ENCODE measurements at regions not wholly inside any gene's neighbourhood (a gene's known extent, or its start where the extent isn't known, plus 50 kb on each side); places are given as distances from the start of the nearest gene placed in this dataset.

DNA sequence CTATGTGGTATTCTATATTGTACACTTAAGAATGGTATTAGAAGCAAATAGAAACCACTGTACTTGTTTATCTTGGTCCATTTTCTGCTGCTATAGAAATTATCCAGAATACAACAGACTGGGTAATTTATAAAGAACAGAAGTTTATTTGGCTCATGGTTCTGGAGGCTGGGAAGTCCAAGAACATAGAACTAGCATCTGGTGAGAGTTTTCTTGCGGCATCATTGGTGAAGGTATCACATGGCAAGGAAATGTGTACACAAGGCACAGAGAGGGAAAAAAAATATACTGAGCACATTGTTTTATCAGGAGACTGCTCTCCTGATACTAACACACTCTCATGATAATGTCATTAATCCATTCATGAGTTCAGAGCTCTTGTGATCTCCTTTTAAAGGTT lies 130.3 kb upstream of the STXBP6 start:
- no peak for DNase-seq (ENCODE audit: low read depth in 4 of 4, low spot score in 1 of 4)

- DNase-seq (ENCODE audit: low read depth in 4 of 4, low spot score in 1 of 4) = no peak
Measured at GRCh38 chr14:25178255-25178654, 128.3 kb upstream of the STXBP6 start.

- no peak for DNase-seq (ENCODE audit: low read depth in 4 of 4, low spot score in 1 of 4)
Measured at GRCh38 chr14:25150934-25151790, 101.2 kb upstream of the STXBP6 start.

- DNase-seq (ENCODE audit: low read depth in 4 of 4, low spot score in 1 of 4) = no peak
Measured at GRCh38 chr14:25150401-25150800, 100.5 kb upstream of the STXBP6 start.

- no peak for DNase-seq (ENCODE audit: low read depth in 4 of 4, low spot score in 1 of 4)
Measured at GRCh38 chr14:25140411-25140810, 90.5 kb upstream of the STXBP6 start.

GRCh38 chr14:25136811-25137210 lies 86.9 kb upstream of the STXBP6 start:
- DNase-seq (ENCODE audit: low read depth in 4 of 4, low spot score in 1 of 4) = no peak

DNA sequence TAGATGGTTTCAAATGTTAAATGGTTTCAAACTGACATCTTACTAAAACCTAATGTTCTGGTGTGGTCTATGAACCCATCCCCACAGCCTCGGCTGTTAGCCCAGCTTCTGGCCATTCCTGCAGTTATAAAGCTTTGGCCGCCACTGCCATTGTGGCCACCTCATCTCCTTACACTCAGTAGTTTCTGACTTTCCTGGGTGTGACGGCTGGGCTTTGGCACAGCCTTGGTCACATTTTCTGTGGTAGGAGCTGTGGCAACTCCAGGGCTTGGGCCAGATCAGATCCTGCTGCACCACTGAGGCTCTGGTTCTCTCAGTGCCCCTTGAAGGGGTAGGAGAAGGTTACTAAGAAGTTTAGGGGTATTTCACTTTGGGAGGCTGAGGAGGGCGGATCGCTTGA lies 84.2 kb upstream of the STXBP6 start:
- no peak for DNase-seq (ENCODE audit: low read depth in 4 of 4, low spot score in 1 of 4)

- peak; percentile 6 to 30 (median 20) for DNase-seq (ENCODE audit: low read depth in 4 of 4, low spot score in 1 of 4)
Measured at GRCh38 chr14:25132732-25133422, 82.9 kb upstream of the STXBP6 start.

GRCh38 chr14:25132094-25132493 lies 82.1 kb upstream of the STXBP6 start:
- DNase-seq (ENCODE audit: low read depth in 4 of 4, low spot score in 1 of 4) = no peak

DNA sequence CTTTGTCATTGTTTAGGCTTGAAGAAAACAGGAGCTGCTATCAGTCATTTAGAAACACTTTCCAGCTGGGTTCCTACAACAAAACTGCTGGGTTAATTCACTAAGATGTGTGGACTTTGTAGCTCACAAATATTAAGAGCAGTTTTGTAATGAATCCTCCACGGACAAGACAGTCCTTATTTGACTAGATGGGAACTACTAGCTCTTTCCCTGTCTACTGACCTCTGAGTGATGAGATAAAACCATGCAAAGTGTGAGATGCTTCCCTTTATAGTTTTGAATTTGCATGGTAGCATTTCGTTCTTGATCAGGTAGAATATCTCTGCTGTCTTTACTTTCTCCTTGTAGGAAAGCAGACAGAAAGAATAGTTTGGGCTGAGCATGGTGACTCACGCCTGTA lies 72.9 kb upstream of the STXBP6 start:
- no peak for DNase-seq (ENCODE audit: low read depth in 4 of 4, low spot score in 1 of 4)

DNA sequence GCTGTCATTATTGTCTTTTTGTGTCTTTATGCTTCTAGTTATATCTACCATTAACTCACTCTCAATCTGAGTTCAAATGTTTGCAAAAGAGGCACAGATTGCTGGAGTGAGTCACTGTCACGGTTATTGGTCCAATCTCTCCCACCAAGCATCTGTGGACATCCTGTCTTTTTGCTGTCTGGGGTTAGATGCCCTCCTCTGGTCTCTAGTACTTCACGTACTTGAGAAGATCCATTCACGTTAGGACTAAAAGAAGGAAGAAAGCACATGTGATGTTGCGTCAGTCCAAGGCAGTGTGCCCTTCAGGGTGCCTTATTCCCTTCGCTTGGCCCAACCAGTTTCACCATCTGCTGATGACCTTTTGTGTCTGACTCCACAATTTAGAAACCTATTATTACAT lies 72.3 kb upstream of the STXBP6 start:
- DNase-seq (ENCODE audit: low read depth in 4 of 4, low spot score in 1 of 4) = no peak

- no peak for DNase-seq (ENCODE audit: low read depth in 4 of 4, low spot score in 1 of 4)
Measured at GRCh38 chr14:25121337-25122129, 71.6 kb upstream of the STXBP6 start.

DNA sequence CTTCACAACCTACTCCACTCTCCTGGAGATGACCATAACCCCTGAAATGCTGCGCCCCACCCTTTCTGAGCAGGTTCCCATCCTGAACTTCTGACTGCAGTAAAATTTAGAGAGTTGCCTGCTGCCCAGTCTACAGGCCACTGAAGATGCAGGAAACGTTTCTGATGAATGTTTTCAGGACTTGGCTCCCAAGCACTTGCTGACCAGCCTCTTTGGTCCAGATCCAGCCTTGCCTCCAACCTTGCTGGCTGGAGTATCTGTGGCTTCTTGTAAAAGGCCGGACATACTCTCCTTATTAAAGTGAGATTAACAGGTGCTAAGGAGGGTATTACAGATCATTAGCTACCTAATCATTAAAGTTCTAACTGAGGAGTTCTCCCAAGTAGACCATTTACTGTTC lies 70.3 kb upstream of the STXBP6 start:
- no peak for DNase-seq (ENCODE audit: low read depth in 4 of 4, low spot score in 1 of 4)

DNA sequence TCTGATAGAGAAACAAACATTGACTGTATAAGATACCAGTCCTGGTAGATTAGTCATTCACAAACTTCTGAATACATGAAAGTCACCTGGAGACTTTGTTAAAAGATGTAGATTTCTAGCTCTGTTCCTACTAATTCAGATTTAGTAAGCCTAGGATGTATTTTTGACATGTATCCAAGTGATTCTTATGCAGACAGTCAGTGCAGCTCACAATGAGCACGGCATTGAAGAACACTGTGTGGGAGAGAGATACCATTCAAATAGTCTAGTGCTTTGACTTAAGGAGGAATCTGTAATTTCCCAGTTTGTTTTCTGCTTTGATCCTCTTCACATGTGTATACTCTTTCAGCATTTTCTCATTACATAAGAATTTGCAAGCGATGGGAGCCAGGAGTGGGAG lies 68.7 kb upstream of the STXBP6 start:
- no peak for DNase-seq (ENCODE audit: low read depth in 4 of 4, low spot score in 1 of 4)

GRCh38 chr14:25117342-25117741 lies 67.4 kb upstream of the STXBP6 start:
- DNase-seq (ENCODE audit: low read depth in 4 of 4, low spot score in 1 of 4) = no peak

GRCh38 chr14:25116607-25117006 lies 66.7 kb upstream of the STXBP6 start:
- no peak for DNase-seq (ENCODE audit: low read depth in 4 of 4, low spot score in 1 of 4)

DNA sequence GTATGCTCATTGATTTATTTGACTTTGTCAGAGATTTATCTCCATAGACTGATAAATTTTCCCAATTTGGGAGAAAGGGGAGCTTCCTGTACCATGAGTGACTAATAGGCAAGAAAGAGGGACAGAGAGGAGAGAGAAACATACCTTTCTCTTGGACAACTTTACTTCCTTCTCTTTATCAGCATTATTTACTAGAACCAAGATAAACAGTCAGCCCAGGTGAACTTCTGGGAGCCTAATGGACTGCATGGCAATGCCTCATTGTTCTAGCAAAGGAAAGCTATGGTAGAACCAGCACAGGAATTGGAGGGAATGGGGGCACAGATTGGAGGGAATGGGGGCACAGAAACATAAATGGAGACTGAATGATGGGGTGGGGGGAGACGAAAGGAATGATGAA lies 63.4 kb upstream of the STXBP6 start:
- DNase-seq (ENCODE audit: low read depth in 4 of 4, low spot score in 1 of 4) = no peak

DNA sequence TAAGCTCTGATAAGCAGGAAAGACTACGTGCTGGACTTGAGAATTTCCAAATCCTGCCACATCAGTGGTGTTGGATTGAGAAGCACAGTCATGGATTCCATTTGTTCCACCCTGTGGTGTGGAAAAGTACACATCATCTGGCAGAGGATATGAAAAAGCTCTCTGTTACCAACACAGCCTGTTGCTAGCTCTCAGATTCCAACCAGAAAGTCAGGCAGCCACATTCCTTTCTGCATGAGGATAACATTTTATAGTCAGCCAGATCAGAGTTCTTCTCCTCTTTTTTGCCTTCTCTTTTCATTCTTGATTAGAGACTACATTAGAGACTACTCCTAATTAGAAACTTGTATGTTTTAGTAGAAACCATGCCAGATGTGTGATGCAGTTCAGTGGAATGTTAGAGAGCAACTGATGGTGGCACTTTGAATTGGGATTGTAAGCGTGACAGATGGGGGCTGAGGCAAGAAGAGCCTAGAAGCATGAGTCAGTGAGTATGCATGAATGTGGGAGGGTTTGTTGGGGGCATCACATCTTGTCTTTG lies 61.2 kb upstream of the STXBP6 start:
- no peak for DNase-seq (ENCODE audit: low read depth in 4 of 4, low spot score in 1 of 4)

DNA sequence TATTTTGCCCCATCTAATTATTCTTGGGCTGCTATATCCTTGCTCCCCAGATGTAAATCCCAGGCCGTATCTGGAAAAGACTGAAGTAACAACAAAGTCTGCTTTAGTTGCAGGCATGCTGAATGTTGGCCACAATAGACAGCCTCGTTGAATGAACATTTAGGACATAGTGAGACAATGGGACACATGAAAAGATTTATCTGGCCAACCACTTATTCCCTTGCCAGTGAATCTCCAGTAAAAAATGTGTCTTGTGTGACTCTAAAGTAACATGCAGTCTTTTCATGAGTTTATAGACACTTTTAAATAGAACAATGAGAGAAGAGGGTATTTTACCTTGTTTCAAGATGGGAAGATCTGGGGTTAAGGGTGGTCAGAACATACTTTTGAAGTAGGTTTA lies 60.2 kb upstream of the STXBP6 start:
- no peak for DNase-seq (ENCODE audit: low read depth in 4 of 4, low spot score in 1 of 4)

GRCh38 chr14:25108959-25109358 lies 59.0 kb upstream of the STXBP6 start:
- no peak for DNase-seq (ENCODE audit: low read depth in 4 of 4, low spot score in 1 of 4)

- no peak for DNase-seq (ENCODE audit: low read depth in 4 of 4, low spot score in 1 of 4)
Measured at GRCh38 chr14:25108291-25108690, 58.3 kb upstream of the STXBP6 start.

- no peak for DNase-seq (ENCODE audit: low read depth in 4 of 4, low spot score in 1 of 4)
Measured at GRCh38 chr14:25103820-25104219, 53.9 kb upstream of the STXBP6 start.

All from stimulated activated CD4-positive, alpha-beta T cell treated with anti-CD3 and anti-CD28 coated beads, Interleukin-1b, Interleukin-23, amount 100 ng/mL, for 24 hours (primary cell).